ENCODE measurements at regions not wholly inside any gene's neighbourhood (a gene's known extent, or its start where the extent isn't known, plus 50 kb on each side); places are given as distances from the start of the nearest gene placed in this dataset.
A peak's percentile ranks its signal among the peaks of the same experiment; 100 is the strongest.

GRCh38 chr10:21396889-21397288 lies 128.6 kb downstream of the SKIDA1 start:
- H4K8ac ChIP-seq (ENCODE audit: low read depth, low read length): no peak overlapping the region
- H2BK15ac ChIP-seq (ENCODE audit: low read length): no peak overlapping the region
- no peaks in the 10 kb centered on the region for H3K79me1 ChIP-seq (ENCODE audit: low read depth, low read length)
- no peak overlapping the region for H3K14ac ChIP-seq (ENCODE audit: low read length)
- no peak overlapping the region for H3K18ac ChIP-seq (ENCODE audit: low read length)
- no peak overlapping the region for H4K91ac ChIP-seq (ENCODE audit: low read depth, low read length, poor library complexity)
- H3K36me3 ChIP-seq (replicated peaks in 1 of 2; ENCODE audit: control insufficient read depth in 2 of 2, insufficient read depth in 2 of 2, low read length in 2 of 2): no peaks in the 10 kb centered on the region
- DNase-seq (ENCODE audit: low spot score): no peak
- H3K27me3 ChIP-seq (ENCODE audit: control insufficient read depth in 3 of 3, insufficient read depth in 3 of 3, low read depth in 1 of 3, low read length in 3 of 3): no peaks in the 10 kb centered on the region
- H2AK5ac ChIP-seq (ENCODE audit: low read depth, low read length): no peak overlapping the region
- no peak overlapping the region for H3K4ac ChIP-seq (ENCODE audit: low read length)
- H3K4me1 ChIP-seq (ENCODE audit: control insufficient read depth in 2 of 2, insufficient read depth in 1 of 2, low read depth in 1 of 2, low read length in 2 of 2): peaks cover 2 to 5% of the 10 kb centered on the region in 2 donors
- no peak overlapping the region for H2BK120ac ChIP-seq (ENCODE audit: low read depth, low read length)
- no CpG with 5 or more reads among the region's 1 CpG for WGBS, 2 donors (ENCODE audit: extremely low coverage in 2 of 2, insufficient read length in 2 of 2, insufficient replicate concordance in 1 of 2)
- H3K4me3 ChIP-seq (ENCODE audit: low read length in 2 of 2): no peak overlapping the region
- H3K4me2 ChIP-seq (ENCODE audit: insufficient read depth, low read length, poor library complexity, severe bottlenecking): no peak overlapping the region
- H3K9me3 ChIP-seq (replicated peaks in 1 of 2; ENCODE audit: control insufficient read depth in 2 of 2, insufficient read depth in 1 of 2, low read depth in 1 of 2, low read length in 2 of 2): peaks cover 2 to 5% of the 10 kb centered on the region in 2 donors
- no peak overlapping the region for H2BK12ac ChIP-seq (ENCODE audit: low read length)
- H3K27ac ChIP-seq (replicated peaks; ENCODE audit: low read length): no peak overlapping the region
- H3K9ac ChIP-seq (ENCODE audit: low read depth, low read length, poor library complexity): no peak overlapping the region
- no peak overlapping the region for H2BK5ac ChIP-seq (ENCODE audit: low read length)
- no peak overlapping the region for H3K23ac ChIP-seq (ENCODE audit: low read depth, low read length, poor library complexity)
- H2AFZ ChIP-seq (ENCODE audit: low read length): no peak overlapping the region

- Histone ChIP-seq H2AFZ (ENCODE audit: low read length) (no peak overlapping the region), H3K9ac (ENCODE audit: low read depth, low read length, poor library complexity) (no peak overlapping the region), H2BK12ac (ENCODE audit: low read length) (no peak overlapping the region), H4K91ac (ENCODE audit: low read depth, low read length, poor library complexity) (no peak overlapping the region), H3K36me3 (replicated peaks in 1 of 2; ENCODE audit: control insufficient read depth in 2 of 2, insufficient read depth in 2 of 2, low read length in 2 of 2) (no peaks in the 10 kb centered on the region), H3K4me3 (ENCODE audit: low read length in 2 of 2) (no peak overlapping the region), H2BK15ac (ENCODE audit: low read length) (no peak overlapping the region), H3K18ac (ENCODE audit: low read length) (peak overlapping the region; percentile 12), H3K79me1 (ENCODE audit: low read depth, low read length) (no peaks in the 10 kb centered on the region), H2AK5ac (ENCODE audit: low read depth, low read length) (no peak overlapping the region), H3K4me1 (ENCODE audit: control insufficient read depth in 2 of 2, insufficient read depth in 1 of 2, low read depth in 1 of 2, low read length in 2 of 2) (no peaks in the 10 kb centered on the region), H2BK120ac (ENCODE audit: low read depth, low read length) (no peak overlapping the region), H3K27me3 (ENCODE audit: control insufficient read depth in 3 of 3, insufficient read depth in 3 of 3, low read depth in 1 of 3, low read length in 3 of 3) (no peaks in the 10 kb centered on the region), H3K27ac (replicated peaks; ENCODE audit: low read length) (no peak overlapping the region), H3K4ac (ENCODE audit: low read length) (no peak overlapping the region), H3K14ac (ENCODE audit: low read length) (no peak overlapping the region), H3K4me2 (ENCODE audit: insufficient read depth, low read length, poor library complexity, severe bottlenecking) (no peak overlapping the region), H3K23ac (ENCODE audit: low read depth, low read length, poor library complexity) (no peak overlapping the region), H4K8ac (ENCODE audit: low read depth, low read length) (no peak overlapping the region), H2BK5ac (ENCODE audit: low read length) (no peak overlapping the region), H3K9me3 (replicated peaks in 1 of 2; ENCODE audit: control insufficient read depth in 2 of 2, insufficient read depth in 1 of 2, low read depth in 1 of 2, low read length in 2 of 2) (peaks cover 2 to 5% of the 10 kb centered on the region in 2 donors)
- DNase-seq (ENCODE audit: low spot score): no peak
- WGBS, 2 donors (ENCODE audit: extremely low coverage in 2 of 2, insufficient read length in 2 of 2, insufficient replicate concordance in 1 of 2): no CpG with 5 or more reads among the region's 20 CpGs
These were observed 131.6 kb downstream of the SKIDA1 start for GRCh38 chr10:21393931-21394330.

DNA sequence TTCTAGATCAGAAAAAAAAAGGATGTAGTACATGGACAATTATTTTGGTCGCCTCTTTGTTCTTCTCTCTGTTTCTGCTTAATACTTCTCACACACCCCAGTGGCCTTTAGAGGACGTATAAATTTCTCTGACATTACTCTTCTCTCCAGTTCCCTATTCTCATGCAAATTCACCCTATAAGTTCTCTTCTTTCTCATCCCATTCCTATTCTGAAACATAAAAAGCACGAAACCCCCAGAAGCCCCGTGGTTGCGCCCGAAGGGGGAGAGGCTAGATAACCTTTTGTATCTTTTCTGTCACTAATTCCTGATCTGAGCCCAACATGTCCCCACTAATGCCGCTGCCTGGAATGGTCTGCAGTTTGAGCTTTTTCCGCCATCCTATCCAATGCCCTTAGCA lies 136.9 kb downstream of the SKIDA1 start:
- Histone ChIP-seq H3K9ac (ENCODE audit: low read depth, low read length, poor library complexity) (no peak overlapping the region), H3K4me3 (ENCODE audit: low read length in 2 of 2) (no peak overlapping the region), H2BK15ac (ENCODE audit: low read length) (no peak overlapping the region), H3K23ac (ENCODE audit: low read depth, low read length, poor library complexity) (no peak overlapping the region), H3K27me3 (ENCODE audit: control insufficient read depth in 3 of 3, insufficient read depth in 3 of 3, low read depth in 1 of 3, low read length in 3 of 3) (no peaks in the 10 kb centered on the region), H3K9me3 (replicated peaks in 1 of 2; ENCODE audit: control insufficient read depth in 2 of 2, insufficient read depth in 1 of 2, low read depth in 1 of 2, low read length in 2 of 2) (no peaks in the 10 kb centered on the region), H3K27ac (replicated peaks; ENCODE audit: low read length) (no peak overlapping the region), H2AFZ (ENCODE audit: low read length) (peak overlapping the region; percentile 61), H2AK5ac (ENCODE audit: low read depth, low read length) (no peak overlapping the region), H3K79me1 (ENCODE audit: low read depth, low read length) (no peaks in the 10 kb centered on the region), H4K91ac (ENCODE audit: low read depth, low read length, poor library complexity) (no peak overlapping the region), H4K8ac (ENCODE audit: low read depth, low read length) (no peak overlapping the region), H3K14ac (ENCODE audit: low read length) (no peak overlapping the region), H3K36me3 (replicated peaks in 1 of 2; ENCODE audit: control insufficient read depth in 2 of 2, insufficient read depth in 2 of 2, low read length in 2 of 2) (no peaks in the 10 kb centered on the region), H3K4ac (ENCODE audit: low read length) (no peak overlapping the region), H3K4me2 (ENCODE audit: insufficient read depth, low read length, poor library complexity, severe bottlenecking) (no peak overlapping the region), H3K4me1 (ENCODE audit: control insufficient read depth in 2 of 2, insufficient read depth in 1 of 2, low read depth in 1 of 2, low read length in 2 of 2) (peaks cover 4 to 5% of the 10 kb centered on the region in 2 donors), H2BK120ac (ENCODE audit: low read depth, low read length) (no peak overlapping the region), H2BK5ac (ENCODE audit: low read length) (no peak overlapping the region), H2BK12ac (ENCODE audit: low read length) (no peak overlapping the region), H3K18ac (ENCODE audit: low read length) (no peak overlapping the region)
- DNase-seq (ENCODE audit: low spot score): no peak
- no CpG with 5 or more reads among the region's 8 CpGs for WGBS, 2 donors (ENCODE audit: extremely low coverage in 2 of 2, insufficient read length in 2 of 2, insufficient replicate concordance in 1 of 2)

DNA sequence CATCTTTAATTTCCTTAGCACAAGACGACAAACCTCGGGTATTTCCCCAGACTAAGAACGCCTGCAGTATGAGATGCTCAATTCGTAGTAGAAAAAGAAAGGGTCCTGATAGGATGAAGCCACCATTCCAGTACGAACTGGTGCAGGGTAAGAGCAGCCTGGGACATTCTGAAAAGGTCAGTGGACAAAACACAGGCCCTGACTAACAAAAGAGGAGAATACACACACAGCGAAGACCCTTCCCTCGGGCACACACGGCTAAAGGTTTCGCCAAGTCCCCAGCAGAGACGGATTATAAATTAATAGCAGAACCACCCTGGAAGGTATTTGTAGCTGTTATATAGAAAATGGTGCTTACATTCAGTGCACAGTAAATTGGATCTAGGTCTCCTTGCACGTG lies 137.6 kb downstream of the SKIDA1 start:
- Histone ChIP-seq H3K79me1 (ENCODE audit: low read depth, low read length) (no peaks in the 10 kb centered on the region), H3K27me3 (ENCODE audit: control insufficient read depth in 3 of 3, insufficient read depth in 3 of 3, low read depth in 1 of 3, low read length in 3 of 3) (no peaks in the 10 kb centered on the region), H3K4me1 (ENCODE audit: control insufficient read depth in 2 of 2, insufficient read depth in 1 of 2, low read depth in 1 of 2, low read length in 2 of 2) (peaks cover 4 to 5% of the 10 kb centered on the region in 2 donors), H3K14ac (ENCODE audit: low read length) (no peak overlapping the region), H3K18ac (ENCODE audit: low read length) (no peak overlapping the region), H2BK120ac (ENCODE audit: low read depth, low read length) (no peak overlapping the region), H2BK15ac (ENCODE audit: low read length) (no peak overlapping the region), H3K4me3 (ENCODE audit: low read length in 2 of 2) (no peak overlapping the region), H2BK5ac (ENCODE audit: low read length) (no peak overlapping the region), H3K27ac (replicated peaks; ENCODE audit: low read length) (no peak overlapping the region), H3K9ac (ENCODE audit: low read depth, low read length, poor library complexity) (no peak overlapping the region), H2BK12ac (ENCODE audit: low read length) (no peak overlapping the region), H3K4ac (ENCODE audit: low read length) (no peak overlapping the region), H3K36me3 (replicated peaks in 1 of 2; ENCODE audit: control insufficient read depth in 2 of 2, insufficient read depth in 2 of 2, low read length in 2 of 2) (no peaks in the 10 kb centered on the region), H3K9me3 (replicated peaks in 1 of 2; ENCODE audit: control insufficient read depth in 2 of 2, insufficient read depth in 1 of 2, low read depth in 1 of 2, low read length in 2 of 2) (no peaks in the 10 kb centered on the region), H4K8ac (ENCODE audit: low read depth, low read length) (no peak overlapping the region), H2AFZ (ENCODE audit: low read length) (peak overlapping the region; percentile 61), H3K23ac (ENCODE audit: low read depth, low read length, poor library complexity) (no peak overlapping the region), H2AK5ac (ENCODE audit: low read depth, low read length) (no peak overlapping the region), H4K91ac (ENCODE audit: low read depth, low read length, poor library complexity) (no peak overlapping the region), H3K4me2 (ENCODE audit: insufficient read depth, low read length, poor library complexity, severe bottlenecking) (no peak overlapping the region)
- no CpG with 5 or more reads among the region's 11 CpGs for WGBS, 2 donors (ENCODE audit: extremely low coverage in 2 of 2, insufficient read length in 2 of 2, insufficient replicate concordance in 1 of 2)
- no peak for DNase-seq (ENCODE audit: low spot score)

All from neuronal stem cell (in vitro differentiated cells).